GM12891 (cell line): ENCODE measurements at regions not wholly inside any gene's neighbourhood (a gene's known extent, or its start where the extent isn't known, plus 50 kb on each side); places are given as distances from the start of the nearest gene placed in this dataset.

ENCODE experiments used
- POLR2A ChIP-seq: IDR thresholded peaks from 2 replicates; pipeline ENCODE4 v1.6.1; 2011; ENCODE audit warnings: low read depth, low read length, control low read depth
- POLR2AphosphoS5 ChIP-seq: IDR thresholded peaks from 2 replicates; pipeline ENCODE4 v1.6.1; 2011; ENCODE audit warnings: low read depth, low read length, control low read depth
- POU2F2 ChIP-seq: IDR thresholded peaks from 2 replicates; pipeline ENCODE4 v1.6.1; 2011; ENCODE audit warnings: low read depth, mild to moderate bottlenecking, control low read depth, low read length, moderate library complexity

DNA sequence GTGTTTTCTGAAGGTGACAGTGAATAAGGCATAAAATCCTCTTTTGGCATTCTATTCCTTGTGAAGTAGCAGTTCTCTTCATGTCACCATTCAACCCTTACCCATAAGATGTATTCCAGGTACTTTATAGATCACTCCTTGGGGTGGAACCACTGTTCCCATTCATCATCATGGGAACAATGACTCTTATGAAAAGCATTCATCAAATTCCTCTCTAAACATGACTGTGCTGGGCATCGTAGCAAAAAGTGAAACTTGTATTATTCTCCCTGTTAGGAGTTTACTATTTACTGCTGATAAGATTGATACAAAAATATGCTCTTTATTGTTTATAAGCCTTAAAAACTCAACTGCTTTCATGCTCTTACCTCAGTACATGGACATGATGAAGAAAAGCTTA is 793.4 kb downstream of the LIG4 start:
- TF ChIP-seq POLR2AphosphoS5: no peak
- no peak for TF ChIP-seq POLR2A
- TF ChIP-seq POU2F2: no peak
